Lower leg skin (tissue), 4 donors: ENCODE measurements at regions not wholly inside any gene's neighbourhood (a gene's known extent, or its start where the extent isn't known, plus 50 kb on each side); places are given as distances from the start of the nearest gene placed in this dataset.

Experiments
- DNase-seq, 2 donors: peaks; one replicate each; pipeline ENCODE4 v3.0.0-alpha.2; 2019; ENCODE audit warnings: low spot score in 2 of 2
- H3K4me3 ChIP-seq: fragments of 200-600 bp; sonication (generic); 2 replicates; pipeline ENCODE4 v1.5.1; 2017; ENCODE audit warnings: mild to moderate bottlenecking, low read depth; ENCODE audit not compliant: poor library complexity, severe bottlenecking
- POLR2A ChIP-seq, 2 donors: fragments of 450-650 bp; IDR thresholded peaks; one replicate each; pipeline ENCODE4 v1.6.1; 2016 to 2017; ENCODE audit warnings: antibody characterized with exemption in 2 of 2, mild to moderate bottlenecking in 1 of 2, moderate library complexity in 1 of 2
- WGBS, 2 donors: methylation state at CpG; one replicate each; pipeline ENCODE4 v1.1.5; 2018; 5-methylcytosine and 5-hydroxymethylcytosine counted together
- intact Hi-C: fragments of 100-400 bp; cut with DNase I; formaldehyde crosslinking; loops from one replicate; pipeline ENCODE4 v1.15.0; 2023; ENCODE audit warnings: low total_unique reads
- TF ChIP-seq, protein P1 (sequence below), 3 donors: fragments of 450-650 bp; IDR thresholded peaks; one replicate each; pipeline ENCODE4 v1.5.1; 2016; ENCODE audit warnings: antibody characterized with exemption in 3 of 3, mild to moderate bottlenecking in 3 of 3, moderate library complexity in 2 of 3

GRCh38 chr7:115379321-115379720 lies 457.4 kb downstream of the MDFIC start:
- no peak for DNase-seq
- TF ChIP-seq POLR2A (IDR thresholded peaks at IDR 0.05), result no peak
- TF ChIP-seq, protein P1, sequence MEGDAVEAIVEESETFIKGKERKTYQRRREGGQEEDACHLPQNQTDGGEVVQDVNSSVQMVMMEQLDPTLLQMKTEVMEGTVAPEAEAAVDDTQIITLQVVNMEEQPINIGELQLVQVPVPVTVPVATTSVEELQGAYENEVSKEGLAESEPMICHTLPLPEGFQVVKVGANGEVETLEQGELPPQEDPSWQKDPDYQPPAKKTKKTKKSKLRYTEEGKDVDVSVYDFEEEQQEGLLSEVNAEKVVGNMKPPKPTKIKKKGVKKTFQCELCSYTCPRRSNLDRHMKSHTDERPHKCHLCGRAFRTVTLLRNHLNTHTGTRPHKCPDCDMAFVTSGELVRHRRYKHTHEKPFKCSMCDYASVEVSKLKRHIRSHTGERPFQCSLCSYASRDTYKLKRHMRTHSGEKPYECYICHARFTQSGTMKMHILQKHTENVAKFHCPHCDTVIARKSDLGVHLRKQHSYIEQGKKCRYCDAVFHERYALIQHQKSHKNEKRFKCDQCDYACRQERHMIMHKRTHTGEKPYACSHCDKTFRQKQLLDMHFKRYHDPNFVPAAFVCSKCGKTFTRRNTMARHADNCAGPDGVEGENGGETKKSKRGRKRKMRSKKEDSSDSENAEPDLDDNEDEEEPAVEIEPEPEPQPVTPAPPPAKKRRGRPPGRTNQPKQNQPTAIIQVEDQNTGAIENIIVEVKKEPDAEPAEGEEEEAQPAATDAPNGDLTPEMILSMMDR (IDR thresholded peaks at IDR 0.05), result no peak
- intact Hi-C loops, result no loop called here
- H3K4me3 ChIP-seq, result no peak overlapping the region
- 84 to 88% methylated on average over 1 of the region's 1 CpG for WGBS, 2 donors

GRCh38 chr7:115368998-115369397 lies 447.1 kb downstream of the MDFIC start:
- H3K4me3 ChIP-seq, result no peak overlapping the region
- intact Hi-C loops, result no loop called here
- no peak for DNase-seq
- no peak for TF ChIP-seq POLR2A (IDR thresholded peaks at IDR 0.05)
- TF ChIP-seq, protein P1 (IDR thresholded peaks at IDR 0.05), result no peak

- H3K4me3 ChIP-seq, result no peak overlapping the region
- no peak for DNase-seq
- WGBS, 2 donors, result 84 to 91% methylated on average over 2 of the region's 2 CpGs
- TF ChIP-seq POLR2A (IDR thresholded peaks at IDR 0.05), result no peak
- TF ChIP-seq, protein P1 (IDR thresholded peaks at IDR 0.05), result no peak
- intact Hi-C loops, result no loop called here
Measured at GRCh38 chr7:115363916-115364315, 442.0 kb downstream of the MDFIC start.

DNA sequence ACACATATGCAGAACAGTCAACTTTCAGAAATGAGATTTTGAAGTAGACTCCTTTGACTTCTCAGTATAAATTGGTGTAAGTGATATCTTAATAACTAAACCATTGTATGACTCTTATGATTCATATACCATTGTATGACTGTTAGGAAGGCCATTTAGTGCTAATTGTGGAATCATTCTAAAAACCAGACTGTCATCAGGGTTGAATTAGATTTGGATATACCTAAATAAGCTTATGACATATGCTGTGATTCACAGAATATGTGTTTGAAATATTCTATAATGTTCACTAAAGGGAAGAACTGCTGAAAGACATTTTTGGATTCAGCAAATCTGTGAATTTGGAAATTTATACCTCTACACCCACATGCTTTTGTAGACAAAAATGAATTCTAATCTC lies 438.1 kb downstream of the MDFIC start:
- TF ChIP-seq, protein P1 (IDR thresholded peaks at IDR 0.05), result no peak
- no peak for TF ChIP-seq POLR2A (IDR thresholded peaks at IDR 0.05)
- no peak for DNase-seq
- intact Hi-C loops, result no loop called here
- H3K4me3 ChIP-seq, result no peak overlapping the region

- TF ChIP-seq, protein P1 (IDR thresholded peaks at IDR 0.05), result no peak
- 77 to 96% methylated on average over 1 of the region's 1 CpG for whole genome bisulfite sequencing, 2 donors
- intact Hi-C loops, result no loop called here
- no peak overlapping the region for H3K4me3 ChIP-seq
- no peak for DNase-seq
Measured at GRCh38 chr7:115359119-115359518, 437.2 kb downstream of the MDFIC start.

- TF ChIP-seq, protein P1 (IDR thresholded peaks at IDR 0.05), result no peak
- no peak for TF ChIP-seq POLR2A (IDR thresholded peaks at IDR 0.05)
- H3K4me3 ChIP-seq, result no peak overlapping the region
- 41 to 47% methylated on average over 1 of the region's 1 CpG for WGBS, 2 donors
- intact Hi-C loops, result no loop called here
- DNase-seq, result no peak
Measured at GRCh38 chr7:115357703-115357999, 435.8 kb downstream of the MDFIC start.
